GM23248 (cell line): ENCODE measurements at regions not wholly inside any gene's neighbourhood (a gene's known extent, or its start where the extent isn't known, plus 50 kb on each side); places are given as distances from the start of the nearest gene placed in this dataset.
"Not testable (repeated sequence)": the region's sequence is repeated elsewhere in the genome, so short reads cannot be mapped to it uniquely, and the experiment has no call there.

Source experiments
- DNase-seq: peaks from one replicate; pipeline ENCODE4 v3.0.0-alpha.2; 2015
- H2AFZ ChIP-seq: fragments of 200-600 bp; sonication (generic); 2 replicates; pipeline ENCODE4 v1.6.1; 2016; ENCODE audit warnings: antibody characterized with exemption
- H3F3A ChIP-seq: fragments of 200-600 bp; sonication (generic); 2 replicates; pipeline ENCODE4 v1.6.1; 2016; ENCODE audit warnings: mild to moderate bottlenecking, antibody characterized with exemption, mixed run types; ENCODE audit not compliant: insufficient read depth
- H3K27ac ChIP-seq: fragments of 200-600 bp; sonication (generic); 2 replicates; pipeline ENCODE4 v1.5.1; 2016; ENCODE audit warnings: mild to moderate bottlenecking
- H3K27me3 ChIP-seq: fragments of 200-600 bp; sonication (generic); replicated peaks from 2 replicates; pipeline ENCODE4 v1.6.1; 2016; ENCODE audit warnings: mild to moderate bottlenecking; ENCODE audit not compliant: insufficient read depth
- H3K36me3 ChIP-seq: fragments of 200-600 bp; sonication (generic); 2 replicates; pipeline ENCODE4 v1.6.1; 2016; ENCODE audit warnings: low read depth, mild to moderate bottlenecking
- H3K4me1 ChIP-seq: fragments of 200-600 bp; sonication (generic); 2 replicates; pipeline ENCODE4 v1.6.1; 2016; ENCODE audit warnings: mild to moderate bottlenecking; ENCODE audit not compliant: insufficient read depth
- H3K4me2 ChIP-seq: fragments of 200-600 bp; sonication (generic); one replicate; pipeline ENCODE4 v1.6.1; 2016; ENCODE audit warnings: mild to moderate bottlenecking; ENCODE audit not compliant: unreplicated experiment
- H3K4me3 ChIP-seq: fragments of 200-600 bp; sonication (generic); 2 replicates; pipeline ENCODE4 v1.5.1; 2016; ENCODE audit warnings: mild to moderate bottlenecking
- H3K79me2 ChIP-seq: fragments of 200-600 bp; sonication (generic); 2 replicates; pipeline ENCODE4 v1.6.1; 2016; ENCODE audit warnings: mild to moderate bottlenecking; ENCODE audit not compliant: insufficient read depth
- H3K9ac ChIP-seq: fragments of 200-600 bp; sonication (generic); 2 replicates; pipeline ENCODE4 v1.6.1; 2016; ENCODE audit warnings: mild to moderate bottlenecking
- H3K9me2 ChIP-seq: fragments of 200-600 bp; sonication (generic); 2 replicates; pipeline ENCODE4 v1.6.1; 2016; ENCODE audit warnings: mixed run types, mild to moderate bottlenecking, moderate library complexity; ENCODE audit not compliant: insufficient read depth
- H3K9me3 ChIP-seq: fragments of 200-600 bp; sonication (generic); one replicate; pipeline ENCODE4 v1.6.1; 2017; ENCODE audit warnings: low read depth
- H4K20me1 ChIP-seq: fragments of 200-600 bp; sonication (generic); 2 replicates; pipeline ENCODE4 v1.6.0; 2016; ENCODE audit not compliant: insufficient read depth
- EZH2 ChIP-seq: fragments of 200-600 bp; sonication (generic); IDR thresholded peaks from 2 replicates; pipeline ENCODE4 v1.6.1; 2018; ENCODE audit warnings: antibody characterized with exemption, mild to moderate bottlenecking; ENCODE audit not compliant: insufficient read depth, poor library complexity, severe bottlenecking
- EZH2phosphoT487 ChIP-seq: fragments of 200-600 bp; sonication (generic); IDR thresholded peaks from 2 replicates; pipeline ENCODE4 v1.6.1; 2018; ENCODE audit warnings: antibody characterized with exemption, moderate library complexity, mild to moderate bottlenecking, low read depth; ENCODE audit not compliant: insufficient read depth
- WGBS, 2 experiments: methylation state at CpG; one replicate each; pipeline ENCODE4 v1.1.6; 2015 to 2017; ENCODE audit warnings: low lambda C conversion rate in 2 of 2, low coverage in 1 of 2; ENCODE audit errors: missing lambda C conversion rate in 2 of 2; 5-methylcytosine and 5-hydroxymethylcytosine counted together
- in situ Hi-C: fragments of 300-500 bp; cut with MboI; formaldehyde crosslinking; loops from 2 replicates; pipeline ENCODE4 v1.15.0; 2020

DNA sequence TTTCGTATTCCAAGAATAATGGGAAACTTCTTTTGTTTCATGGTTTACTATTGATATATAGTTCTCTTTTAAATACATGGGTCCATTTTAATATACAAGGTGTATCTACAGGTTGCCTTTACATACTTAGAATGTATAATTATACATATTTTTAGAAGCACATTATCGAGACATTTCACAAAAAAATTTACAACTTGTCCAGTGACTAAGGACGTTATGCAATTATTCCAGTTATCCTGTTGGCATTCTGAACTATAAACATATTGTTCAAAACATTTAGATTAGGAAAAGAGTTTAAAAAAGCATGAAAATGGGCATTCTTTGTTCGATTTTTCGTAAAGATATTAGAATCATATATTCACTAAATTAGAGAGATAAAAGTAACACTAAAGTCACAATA, 344.6 kb upstream of the TMEFF2 start:
- no peaks in the 10 kb centered on the region for H4K20me1 ChIP-seq
- 16 to 18% methylated on average over 5 of the region's 5 CpGs for WGBS, 2 experiments
- no peaks in the 10 kb centered on the region for H3K36me3 ChIP-seq
- H3K4me1 ChIP-seq: no peaks in the 10 kb centered on the region
- no peaks in the 10 kb centered on the region for H3K79me2 ChIP-seq
- no peak overlapping the region for H3K9ac ChIP-seq
- H3K27me3 ChIP-seq: no peaks in the 10 kb centered on the region
- H3K9me2 ChIP-seq: no peaks in the 10 kb centered on the region
- no peak for DNase-seq
- TF ChIP-seq EZH2phosphoT487 (no peak), EZH2 (no peak)
- no peak overlapping the region for H3K27ac ChIP-seq
- no peaks in the 10 kb centered on the region for H3F3A ChIP-seq
- H3K4me3 ChIP-seq: no peak overlapping the region
- H3K4me2 ChIP-seq: no peak overlapping the region
- no peaks in the 10 kb centered on the region for H3K9me3 ChIP-seq
- H2AFZ ChIP-seq: no peak overlapping the region
- in situ Hi-C loops: no loop called here

DNA sequence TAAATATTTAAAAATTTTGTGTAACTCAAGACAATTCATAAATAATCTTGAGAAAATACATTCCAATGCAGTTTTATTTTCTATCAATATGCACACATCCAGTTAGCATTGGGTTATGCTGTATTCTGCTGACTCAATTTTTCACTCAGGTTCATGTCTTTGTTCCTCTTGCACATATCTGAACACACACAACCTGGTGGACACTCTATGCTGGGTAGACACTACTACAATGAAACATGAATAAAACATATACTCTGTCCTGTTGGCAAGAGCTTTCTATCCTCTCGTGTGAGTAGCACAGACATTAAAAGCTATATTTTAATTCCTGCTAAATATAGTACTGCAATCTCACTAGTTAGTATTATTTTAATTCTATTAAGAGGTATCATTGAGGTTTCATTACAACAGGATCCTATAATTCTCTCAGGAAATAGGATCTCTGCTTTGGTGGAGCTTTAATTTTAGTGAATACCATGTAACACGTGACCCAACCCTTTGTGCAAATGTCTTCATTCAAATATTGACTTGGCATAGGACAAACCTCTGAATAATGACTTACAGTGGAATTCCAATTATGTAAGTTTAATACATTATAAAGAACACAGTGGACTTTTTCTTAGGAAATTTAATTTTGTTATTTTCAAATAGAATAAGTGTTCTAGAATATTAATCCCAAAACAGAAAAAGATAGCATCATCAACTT, 342.3 kb upstream of the TMEFF2 start:
- H3K36me3 ChIP-seq: no peaks in the 10 kb centered on the region
- TF ChIP-seq EZH2 (no peak), EZH2phosphoT487 (no peak)
- no peak overlapping the region for H3K9ac ChIP-seq
- no peaks in the 10 kb centered on the region for H3K27me3 ChIP-seq
- H2AFZ ChIP-seq: no peak overlapping the region
- H3K27ac ChIP-seq: no peak overlapping the region
- H3K4me3 ChIP-seq: no peak overlapping the region
- H4K20me1 ChIP-seq: no peaks in the 10 kb centered on the region
- H3F3A ChIP-seq: no peaks in the 10 kb centered on the region
- H3K79me2 ChIP-seq: no peaks in the 10 kb centered on the region
- no peak for DNase-seq
- no peak overlapping the region for H3K4me2 ChIP-seq
- H3K9me2 ChIP-seq: no peaks in the 10 kb centered on the region
- H3K9me3 ChIP-seq: no peaks in the 10 kb centered on the region
- WGBS, 2 experiments: 2 to 4% methylated on average over 2 of the region's 2 CpGs
- H3K4me1 ChIP-seq: no peaks in the 10 kb centered on the region
- in situ Hi-C loops: no loop called here

DNA sequence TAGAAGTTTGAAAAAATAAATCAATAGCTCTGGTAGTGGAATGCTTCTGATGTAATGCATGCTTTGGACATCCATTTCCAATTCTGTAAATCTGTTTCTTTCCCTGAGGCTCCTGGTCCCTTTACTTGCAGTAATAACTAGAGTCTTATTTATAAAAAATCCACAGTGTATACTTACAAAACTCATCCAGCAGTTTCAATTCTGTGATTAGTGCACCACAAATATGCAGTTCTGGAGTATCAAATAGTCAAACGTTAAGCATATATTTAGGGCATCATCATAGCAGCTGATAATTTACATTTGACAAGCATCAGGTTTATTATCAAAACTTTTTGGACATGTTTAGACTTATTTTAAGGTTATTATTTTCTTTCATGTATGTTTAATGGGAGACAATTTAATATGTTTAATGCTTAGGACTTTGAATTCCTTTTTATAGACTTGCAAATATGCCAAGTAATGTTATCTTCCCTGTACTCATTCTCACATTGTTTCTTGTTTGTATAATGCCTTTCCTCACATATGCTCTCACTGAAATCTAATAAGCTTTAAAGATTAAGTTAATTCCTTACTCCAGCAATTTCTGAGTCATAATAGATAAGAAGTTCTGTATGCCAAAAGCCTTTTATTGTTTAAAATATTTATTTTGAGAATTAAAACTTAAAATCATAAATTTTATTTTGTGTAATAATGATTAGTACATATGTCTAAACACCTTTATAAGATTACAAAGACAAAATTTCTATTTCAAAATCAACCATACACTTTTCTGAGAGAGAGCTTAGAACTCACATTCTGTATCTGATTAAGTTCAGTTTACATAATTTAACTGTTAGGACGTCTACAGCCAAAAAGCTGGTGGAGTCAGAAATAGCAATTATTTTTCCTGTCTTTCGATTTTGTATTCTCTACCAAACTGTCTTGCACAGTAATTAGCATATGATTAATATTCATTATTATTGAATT, 341.5 kb upstream of the TMEFF2 start:
- Histone ChIP-seq H3F3A (no peaks in the 10 kb centered on the region), H3K27me3 (no peaks in the 10 kb centered on the region), H3K36me3 (no peaks in the 10 kb centered on the region), H3K9me2 (no peaks in the 10 kb centered on the region), H4K20me1 (no peaks in the 10 kb centered on the region), H3K4me3 (no peak overlapping the region), H3K79me2 (no peaks in the 10 kb centered on the region), H3K27ac (no peak overlapping the region), H2AFZ (no peak overlapping the region), H3K9ac (no peak overlapping the region), H3K4me1 (no peaks in the 10 kb centered on the region), H3K4me2 (no peak overlapping the region), H3K9me3 (no peaks in the 10 kb centered on the region)
- in situ Hi-C loops: no loop called here
- WGBS, 2 experiments: 1 to 2% methylated on average over 3 of the region's 3 CpGs
- no peak for DNase-seq
- TF ChIP-seq EZH2: no peak
- TF ChIP-seq EZH2phosphoT487: no peak

DNA sequence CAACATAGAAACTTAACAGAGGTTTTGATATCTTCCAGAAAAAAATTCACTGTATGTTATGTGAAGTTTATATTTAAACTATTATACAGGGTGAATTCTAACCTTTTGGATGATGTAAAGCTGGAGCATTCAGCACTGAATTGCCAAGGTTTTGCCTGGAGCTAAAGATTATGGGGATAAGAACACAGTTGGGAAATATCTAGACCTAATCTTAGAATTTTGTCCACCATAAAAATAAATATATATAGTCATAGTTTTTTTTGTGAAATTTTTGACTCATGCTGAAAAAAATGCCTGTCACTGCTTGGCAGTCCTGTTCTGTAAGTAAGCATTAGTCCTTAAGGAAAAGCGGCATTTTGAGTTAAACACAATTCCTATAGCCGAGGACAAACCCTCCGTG, 339.3 kb upstream of the TMEFF2 start:
- Histone ChIP-seq H3K4me1 (no peaks in the 10 kb centered on the region), H3K27me3 (no peaks in the 10 kb centered on the region), H3K9ac (no peak overlapping the region), H3K9me3 (no peaks in the 10 kb centered on the region), H3K4me3 (no peak overlapping the region), H3K9me2 (no peaks in the 10 kb centered on the region), H4K20me1 (no peaks in the 10 kb centered on the region), H3K79me2 (no peaks in the 10 kb centered on the region), H3K27ac (no peak overlapping the region), H3K4me2 (no peak overlapping the region), H3K36me3 (no peaks in the 10 kb centered on the region), H3F3A (no peaks in the 10 kb centered on the region), H2AFZ (no peak overlapping the region)
- TF ChIP-seq EZH2: no peak
- no peak for DNase-seq
- in situ Hi-C loops: no loop called here
- 25 to 37% methylated on average over 3 of the region's 3 CpGs for WGBS, 2 experiments

DNA sequence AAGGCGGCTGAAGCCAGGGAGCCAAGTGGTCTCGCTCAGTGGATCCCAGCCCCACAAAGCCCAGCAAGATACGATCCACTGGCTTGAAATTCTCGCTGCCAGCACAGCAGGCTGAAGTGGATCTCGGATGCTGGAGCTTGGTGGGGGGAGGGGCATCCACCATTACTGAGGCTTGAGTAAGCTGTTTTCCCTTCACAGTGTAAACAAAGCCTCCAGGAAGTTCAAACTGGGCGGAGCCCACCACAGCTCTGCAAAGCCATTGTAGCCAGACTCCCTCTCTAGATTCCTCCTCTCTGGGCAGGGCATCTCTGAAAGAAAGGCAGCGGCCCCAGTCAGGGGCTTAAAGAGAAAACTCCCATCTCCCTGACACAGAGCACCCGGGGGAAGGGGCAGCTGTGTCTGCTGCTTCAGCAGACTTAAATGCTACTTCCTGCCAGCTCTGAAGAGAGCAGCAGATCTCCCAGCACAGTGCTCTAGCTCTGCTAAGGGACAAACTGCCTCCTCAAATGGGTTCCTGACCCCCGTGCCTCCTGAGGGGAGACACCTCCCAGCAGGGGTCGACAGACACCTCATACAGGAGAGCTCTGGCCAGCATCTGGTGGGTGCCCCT, 330.0 kb upstream of the TMEFF2 start:
- H3F3A ChIP-seq, H3K4me2 ChIP-seq, H3K36me3 ChIP-seq, H3K9me3 ChIP-seq, H3K9me2 ChIP-seq, H3K4me1 ChIP-seq, H3K27ac ChIP-seq, H3K4me3 ChIP-seq, H2AFZ ChIP-seq, H3K27me3 ChIP-seq, H3K79me2 ChIP-seq, H4K20me1 ChIP-seq, DNase-seq, in situ Hi-C loops, H3K9ac ChIP-seq: not testable (repeated sequence)
- 40 to 42% methylated on average over 10 of the region's 10 CpGs for WGBS, 2 experiments

- 14 to 19% methylated on average over 3 of the region's 3 CpGs for WGBS, 2 experiments
- in situ Hi-C loops, H2AFZ ChIP-seq, DNase-seq, H3K9me3 ChIP-seq, H3K9me2 ChIP-seq, H3K79me2 ChIP-seq, H3F3A ChIP-seq, H3K9ac ChIP-seq, H3K4me3 ChIP-seq, H3K36me3 ChIP-seq, H3K27me3 ChIP-seq, H3K27ac ChIP-seq, H4K20me1 ChIP-seq, H3K4me1 ChIP-seq, H3K4me2 ChIP-seq: not testable (repeated sequence)
Measured at GRCh38 chr2:192524214-192524613, 329.5 kb upstream of the TMEFF2 start.
